ENCODE measurements at regions not wholly inside any gene's neighbourhood (a gene's known extent, or its start where the extent isn't known, plus 50 kb on each side); places are given as distances from the start of the nearest gene placed in this dataset.

GRCh38 chr2:183718246-183718645 is 594.0 kb downstream of the NUP35 start (continued):
- TF ChIP-seq ZNF331 (CRISPR knock-in tag; IDR thresholded peaks at IDR 0.05; ENCODE audit: low read depth) (no peak), CREB1 (CRISPR knock-in tag; IDR thresholded peaks at IDR 0.05; ENCODE audit: low read depth) (no peak), EZH2 (IDR thresholded peaks at IDR 0.05; ENCODE audit: low read depth, unreplicated experiment) (no peak), ZNF114 (CRISPR knock-in tag; IDR thresholded peaks at IDR 0.05) (no peak), NANOG (IDR thresholded peaks at IDR 0.05; ENCODE audit: borderline replicate concordance) (no peak), POLR2AphosphoS5 (IDR thresholded peaks at IDR 0.05; ENCODE audit: low read depth) (no peak), STAT1 (IDR thresholded peaks at IDR 0.05; ENCODE audit: unreplicated experiment) (no peak)

- H3K4me3 ChIP-seq, result no peak overlapping the region
- no peaks in the 10 kb centered on the region for H3K79me2 ChIP-seq (replicated peaks; ENCODE audit: insufficient read depth)
- H3K9me2 ChIP-seq (ENCODE audit: insufficient read depth), result no peaks in the 10 kb centered on the region
- TF ChIP-seq CREB1 (CRISPR knock-in tag; IDR thresholded peaks at IDR 0.05; ENCODE audit: low read depth) (no peak), NANOG (IDR thresholded peaks at IDR 0.05; ENCODE audit: borderline replicate concordance) (no peak), JUNB (IDR thresholded peaks at IDR 0.05; ENCODE audit: unreplicated experiment) (no peak), EZH2phosphoT487 (IDR thresholded peaks at IDR 0.05; ENCODE audit: unreplicated experiment) (no peak), CTCF (conservative IDR thresholded peaks at IDR 0.05; ENCODE audit: low read depth in 2 of 2) (no peak), ZNF114 (CRISPR knock-in tag; IDR thresholded peaks at IDR 0.05) (no peak), ETS1 (IDR thresholded peaks at IDR 0.05) (no peak), EZH2 (IDR thresholded peaks at IDR 0.05; ENCODE audit: low read depth, unreplicated experiment) (no peak), POLR2AphosphoS5 (IDR thresholded peaks at IDR 0.05; ENCODE audit: low read depth) (no peak), ZNF462 (CRISPR knock-in tag; IDR thresholded peaks at IDR 0.05) (no peak), ZNF331 (CRISPR knock-in tag; IDR thresholded peaks at IDR 0.05; ENCODE audit: low read depth) (no peak), STAT1 (IDR thresholded peaks at IDR 0.05; ENCODE audit: unreplicated experiment) (no peak), REST (IDR thresholded peaks at IDR 0.05; ENCODE audit: unreplicated experiment) (no peak)
- H4K20me1 ChIP-seq (replicated peaks; ENCODE audit: insufficient read depth), result no peaks in the 10 kb centered on the region
- Mint-ChIP-seq H3K4me1 (no peaks in the 10 kb centered on the region), H3K4me3 (no peak overlapping the region), H3K9me3 (peaks cover 5% of the 10 kb centered on the region; the same call in 1 of the 3 replicates), H3K36me3 (ENCODE audit: low read depth) (no peaks in the 10 kb centered on the region; the same call in 2 of the 3 replicates), H3K27me3 (ENCODE audit: insufficient read depth, low read depth, poor library complexity) (no peaks in the 10 kb centered on the region), H3K27ac (no peak overlapping the region)
- no peak for ATAC-seq
- H3K4me1 ChIP-seq (ENCODE audit: insufficient read depth), result no peaks in the 10 kb centered on the region
- no peaks in the 10 kb centered on the region for H3F3A ChIP-seq (replicated peaks; ENCODE audit: low read depth)
- no peaks in the 10 kb centered on the region for H3K27me3 ChIP-seq (ENCODE audit: insufficient read depth)
- H3K27ac ChIP-seq (ENCODE audit: low read depth), result no peak overlapping the region
- no peak for DNase-seq (ENCODE audit: low spot score)
- H2AFZ ChIP-seq, result no peak overlapping the region
- no peaks in the 10 kb centered on the region for H3K36me3 ChIP-seq (ENCODE audit: insufficient read depth)
- H3K4me2 ChIP-seq, result no peak overlapping the region
Measured at GRCh38 chr2:183723278-183723677, 599.0 kb downstream of the NUP35 start.

All from GM23338 (cell line).